GM18519 (cell line): ENCODE measurements at regions not wholly inside any gene's neighbourhood (a gene's known extent, or its start where the extent isn't known, plus 50 kb on each side); places are given as distances from the start of the nearest gene placed in this dataset.

Source experiments
- ATAC-seq: cut with Tn5 transposase; IDR thresholded peaks from one replicate; pipeline ENCODE4 v1.9.1; 2021; ENCODE audit warnings: mild to moderate bottlenecking, moderate library complexity; ENCODE audit not compliant: unreplicated experiment, low FRiP score

DNA sequence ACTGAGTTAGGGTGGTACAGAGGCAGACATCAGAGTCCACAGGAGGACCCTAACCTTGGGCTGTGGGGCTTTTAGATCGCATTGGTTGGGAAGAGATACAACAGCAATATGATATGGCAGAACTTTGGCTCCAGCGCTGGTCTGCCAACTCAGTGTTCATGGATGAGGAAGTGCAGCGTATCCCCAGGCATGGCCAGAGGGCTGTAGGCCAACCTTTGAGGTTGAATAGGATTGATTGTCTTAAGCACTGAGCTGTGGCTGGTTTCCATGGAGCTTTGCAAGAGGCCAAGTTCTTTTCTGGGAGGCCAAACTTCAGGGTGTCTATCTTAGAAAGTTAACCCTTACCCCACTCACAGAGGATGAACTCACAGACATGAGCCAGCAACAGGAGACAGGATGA lies 144.1 kb upstream of the TMTC4 start:
- no peak for ATAC-seq

DNA sequence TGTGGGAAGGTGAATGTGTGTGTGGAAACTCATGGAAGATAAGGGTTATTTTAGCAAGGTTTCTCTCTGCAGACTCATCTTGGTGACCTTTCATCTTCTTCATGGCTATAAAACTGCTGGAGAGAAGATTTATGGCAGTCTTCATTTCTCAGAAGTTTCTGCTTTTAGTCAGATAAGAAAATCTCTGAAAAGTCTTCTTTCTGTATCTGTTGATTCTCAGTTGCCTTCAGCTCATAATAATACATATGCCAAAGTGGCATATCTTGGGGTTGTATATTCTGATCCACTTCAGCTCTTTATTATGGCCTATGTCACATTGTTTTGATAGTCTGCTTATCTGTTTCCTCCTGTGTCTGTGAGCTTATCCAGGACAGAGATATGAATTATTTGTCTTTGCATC lies 143.3 kb upstream of the TMTC4 start:
- ATAC-seq, result no peak

- no peak for ATAC-seq
Observed at GRCh38 chr13:100815476-100816046, 141.0 kb upstream of the TMTC4 start.

DNA sequence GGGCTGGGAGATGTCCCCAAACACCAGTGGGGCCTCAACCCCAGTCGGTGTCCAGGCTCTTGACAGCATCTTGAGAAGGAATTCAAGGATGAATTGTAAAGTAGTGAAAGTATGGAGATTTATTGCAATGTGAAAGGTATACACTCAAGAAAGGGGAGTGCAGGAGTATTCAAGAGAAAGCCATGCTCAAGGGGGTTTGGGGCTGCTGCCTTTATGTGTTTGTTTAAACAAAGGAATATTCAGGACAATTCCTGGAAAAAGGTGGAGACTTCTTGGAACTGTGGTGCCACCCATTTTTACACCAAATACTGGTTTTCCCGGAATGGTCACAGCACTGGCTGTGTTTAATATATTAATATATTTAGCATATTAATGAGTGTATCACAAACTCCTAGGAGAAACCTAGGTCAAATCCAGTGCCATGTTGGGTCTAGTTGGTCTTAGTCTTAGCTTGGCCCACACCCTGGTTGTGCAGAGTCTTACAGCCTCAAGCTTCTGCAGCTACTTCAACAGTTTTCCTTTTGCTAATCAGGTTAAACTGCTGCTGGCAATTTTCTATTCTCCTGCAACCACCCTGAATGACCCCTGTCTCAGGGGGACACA lies 138.5 kb upstream of the TMTC4 start:
- no peak for ATAC-seq

DNA sequence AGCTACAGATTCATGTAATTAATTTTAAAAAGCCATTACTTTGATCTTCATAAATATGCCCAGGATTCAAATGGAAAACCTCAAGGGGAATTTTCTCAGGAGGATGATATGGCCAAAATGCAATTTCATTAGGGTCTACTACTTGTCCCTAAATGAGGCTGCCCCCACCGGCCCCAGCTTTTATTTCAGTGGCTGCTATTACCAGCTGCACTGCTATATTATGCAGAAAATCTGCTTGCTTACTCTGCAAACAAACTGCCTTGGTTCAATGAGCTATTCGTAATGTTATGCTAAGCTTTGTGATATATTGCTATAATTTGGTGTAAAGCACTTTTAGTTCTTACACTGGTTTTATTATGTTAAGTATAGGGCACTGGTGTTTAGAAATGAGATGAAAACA lies 137.3 kb upstream of the TMTC4 start:
- ATAC-seq, result no peak

- no peak for ATAC-seq
Observed at GRCh38 chr13:100811024-100811865, 136.7 kb upstream of the TMTC4 start.

DNA sequence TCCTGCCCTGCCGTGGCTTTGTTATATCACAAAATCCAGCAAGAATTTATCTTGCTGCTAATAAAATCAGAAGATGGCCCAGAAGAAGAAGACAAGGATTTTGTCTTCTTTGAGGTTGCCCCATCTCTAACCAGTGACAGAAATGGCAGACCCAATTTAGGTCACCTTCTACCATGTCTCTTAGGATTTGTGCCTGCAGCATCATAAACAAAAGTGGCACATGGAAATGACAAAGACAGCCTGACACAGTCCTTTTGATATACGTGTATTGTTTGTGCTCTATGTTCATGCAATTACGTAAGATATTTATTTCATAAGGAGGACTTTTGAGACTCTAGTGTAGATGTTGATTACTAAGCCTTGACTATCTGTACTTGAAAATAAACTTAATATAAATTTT lies 135.9 kb upstream of the TMTC4 start:
- no peak for ATAC-seq

DNA sequence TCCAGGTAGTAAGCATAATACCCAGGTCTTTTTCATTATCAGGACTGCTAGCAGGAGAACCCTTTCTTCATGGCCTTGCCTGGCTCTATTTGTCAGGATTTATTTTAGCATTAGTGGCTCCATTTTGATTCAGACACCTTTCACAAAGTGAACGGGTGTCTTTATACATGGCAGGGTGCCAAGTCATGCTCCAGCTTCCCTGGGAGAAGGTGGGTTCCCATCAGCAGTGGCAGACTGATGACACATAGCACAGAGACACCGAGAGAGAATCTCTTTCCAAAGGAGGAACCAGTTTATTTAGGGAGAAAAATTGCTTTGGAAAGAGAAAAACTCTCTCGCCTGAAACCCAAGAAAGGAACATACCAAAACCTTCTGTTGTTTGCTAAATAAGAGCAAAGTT lies 135.3 kb upstream of the TMTC4 start:
- ATAC-seq, result no peak

- ATAC-seq, result no peak
Observed at GRCh38 chr13:100809129-100809390, 134.5 kb upstream of the TMTC4 start.

DNA sequence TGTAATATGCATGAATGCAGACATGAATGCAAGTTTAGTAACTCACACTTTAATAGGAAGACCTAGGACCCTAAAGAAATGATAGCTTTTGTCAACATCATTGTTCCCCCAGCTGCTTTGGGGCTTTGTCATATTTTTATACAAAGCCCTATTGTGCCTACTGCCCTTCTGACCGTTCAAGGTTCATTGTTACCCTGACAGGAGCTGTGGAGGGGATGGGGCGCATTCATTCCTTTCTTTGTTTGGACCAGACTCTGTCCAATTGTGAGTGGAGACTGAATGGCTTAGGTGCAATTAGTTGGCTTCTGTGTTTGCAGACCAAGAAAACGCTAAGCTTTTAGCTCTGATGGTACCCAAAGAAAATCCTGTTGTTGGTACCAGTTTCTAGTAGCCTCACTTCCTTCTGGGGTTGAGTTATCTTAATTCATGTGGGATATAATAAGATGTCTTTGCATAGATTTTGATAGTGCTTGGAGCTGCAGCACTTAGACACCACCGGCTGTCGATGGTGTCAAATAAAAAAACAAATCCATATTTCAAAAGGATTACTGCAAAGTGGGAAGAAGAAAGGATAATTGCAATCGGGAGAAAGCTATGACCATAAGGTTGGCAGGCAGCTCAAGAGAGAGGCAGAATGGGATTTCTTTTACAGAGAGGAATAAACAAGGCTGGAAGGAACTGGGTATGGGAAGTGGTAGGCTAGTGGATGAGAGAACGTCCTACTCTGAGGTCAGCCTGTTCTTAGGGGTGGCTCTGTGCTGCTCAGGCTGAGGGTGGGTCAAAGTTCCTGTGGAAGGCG lies 133.9 kb upstream of the TMTC4 start:
- ATAC-seq, result no peak

- no peak for ATAC-seq
Observed at GRCh38 chr13:100803091-100803490, 128.5 kb upstream of the TMTC4 start.

- no peak for ATAC-seq
Observed at GRCh38 chr13:100800283-100800875, 125.8 kb upstream of the TMTC4 start.

GRCh38 chr13:100798739-100799361 lies 124.3 kb upstream of the TMTC4 start:
- no peak for ATAC-seq

DNA sequence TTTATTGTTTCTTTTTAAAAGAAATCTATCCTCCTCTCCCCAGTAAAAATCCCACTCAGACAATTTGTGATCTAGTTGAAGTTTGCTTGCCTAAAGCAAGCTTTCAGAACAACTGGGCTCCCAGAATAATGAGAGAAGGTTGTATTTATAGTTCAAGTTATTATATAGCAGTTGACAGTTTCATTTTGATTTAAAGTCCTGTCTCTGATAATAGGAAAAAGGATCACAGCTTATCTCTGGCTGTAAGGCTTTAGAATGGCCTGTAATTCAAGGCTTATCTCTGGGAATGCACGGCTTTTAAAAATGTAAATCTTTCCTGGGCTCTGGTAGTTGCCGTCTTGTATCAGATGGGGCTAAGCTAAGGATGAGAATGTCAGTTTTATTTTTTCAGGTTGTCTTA lies 123.3 kb upstream of the TMTC4 start:
- no peak for ATAC-seq

GRCh38 chr13:100796463-100796862 lies 121.9 kb upstream of the TMTC4 start:
- ATAC-seq, result no peak

DNA sequence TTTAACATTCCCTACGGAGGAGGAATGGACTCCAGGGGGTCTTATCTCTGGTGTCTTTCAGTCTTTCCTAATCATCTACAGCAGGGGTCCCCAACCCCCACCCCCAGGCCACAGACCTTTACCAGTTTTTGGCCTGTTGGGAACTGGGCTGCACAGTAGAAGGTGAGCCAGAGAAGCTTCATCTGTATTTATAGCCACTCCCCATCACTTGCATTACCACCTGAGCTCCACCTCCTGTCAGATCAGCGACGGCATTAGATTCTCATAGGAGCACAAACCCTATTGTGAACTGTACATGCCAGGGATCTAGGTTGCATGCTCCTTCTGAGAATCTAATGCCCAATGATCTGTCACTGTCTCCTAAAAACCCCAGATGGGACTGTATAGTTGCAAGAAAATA lies 120.0 kb upstream of the TMTC4 start:
- ATAC-seq, result no peak

DNA sequence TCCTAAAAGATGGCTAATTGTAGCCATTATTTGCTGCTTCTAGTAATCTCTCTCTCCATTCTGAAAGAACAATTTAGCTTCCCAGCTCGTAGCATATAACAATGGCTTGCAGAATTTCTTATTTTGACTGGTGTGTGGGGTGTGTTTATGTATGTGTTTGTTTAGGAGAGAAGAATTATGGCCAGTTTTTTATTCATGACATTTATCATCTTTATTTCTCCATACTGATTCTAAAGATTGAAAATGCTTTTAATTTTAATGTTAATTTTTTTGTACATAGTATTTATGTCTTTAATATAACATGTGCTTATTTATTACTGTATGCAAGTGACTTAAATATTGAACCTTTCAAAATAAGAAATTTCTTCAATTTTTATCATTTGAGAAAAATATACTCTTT lies 115.8 kb upstream of the TMTC4 start:
- no peak for ATAC-seq

DNA sequence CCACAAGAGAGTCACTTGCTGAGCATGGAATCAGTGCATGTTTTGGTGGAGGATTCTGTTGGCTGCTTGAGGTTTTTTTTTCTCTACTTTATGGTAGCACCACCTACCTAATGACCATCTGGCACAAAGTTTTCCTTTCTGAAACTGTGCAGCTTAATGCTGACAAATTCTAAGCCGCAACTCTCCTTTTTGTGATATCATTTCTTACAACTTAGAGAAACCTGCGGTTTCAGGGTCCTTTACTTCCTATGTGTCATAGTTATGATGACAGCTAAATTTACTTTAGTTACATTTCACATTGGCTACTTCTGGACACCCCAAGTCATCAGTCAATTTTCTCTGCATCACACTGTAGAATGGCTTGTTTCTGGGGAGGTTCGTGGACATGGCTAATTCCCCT lies 115.4 kb upstream of the TMTC4 start:
- peak; percentile 75 for ATAC-seq

- no peak for ATAC-seq
Observed at GRCh38 chr13:100789481-100789880, 114.9 kb upstream of the TMTC4 start.

- ATAC-seq, result no peak
Observed at GRCh38 chr13:100789025-100789424, 114.4 kb upstream of the TMTC4 start.

- no peak for ATAC-seq
Observed at GRCh38 chr13:100788540-100788939, 113.9 kb upstream of the TMTC4 start.
